ENCODE measurements at regions not wholly inside any gene's neighbourhood (a gene's known extent, or its start where the extent isn't known, plus 50 kb on each side); places are given as distances from the start of the nearest gene placed in this dataset.

DNA sequence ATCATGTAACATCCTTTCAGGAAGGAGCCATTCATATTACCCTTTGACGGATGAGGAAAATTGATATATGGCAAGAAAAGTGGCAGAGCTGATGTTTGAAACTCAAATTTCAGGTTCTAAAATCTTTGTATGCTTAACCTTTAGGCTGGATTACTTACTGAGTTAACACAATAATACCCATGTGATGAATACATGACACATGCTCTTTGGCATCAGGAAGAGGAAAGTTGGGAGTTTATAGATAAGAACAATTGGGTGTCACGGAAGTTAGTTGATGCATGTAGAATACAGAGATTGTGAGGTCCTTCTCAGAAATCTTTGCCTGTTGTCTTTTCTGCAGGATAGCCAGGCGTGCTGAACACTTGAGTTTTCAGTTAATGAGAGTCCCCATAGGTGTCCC lies 572.1 kb upstream of the POM121L12 start:
- no peak for DNase-seq (ENCODE audit: low spot score)
- in situ Hi-C loops (cut with MboI; ENCODE audit: low pct_unique_long_range_greater_than_20kb, low sequenced_read_pairs, unreplicated experiment), result no loop called here
- TF ChIP-seq, protein P1, sequence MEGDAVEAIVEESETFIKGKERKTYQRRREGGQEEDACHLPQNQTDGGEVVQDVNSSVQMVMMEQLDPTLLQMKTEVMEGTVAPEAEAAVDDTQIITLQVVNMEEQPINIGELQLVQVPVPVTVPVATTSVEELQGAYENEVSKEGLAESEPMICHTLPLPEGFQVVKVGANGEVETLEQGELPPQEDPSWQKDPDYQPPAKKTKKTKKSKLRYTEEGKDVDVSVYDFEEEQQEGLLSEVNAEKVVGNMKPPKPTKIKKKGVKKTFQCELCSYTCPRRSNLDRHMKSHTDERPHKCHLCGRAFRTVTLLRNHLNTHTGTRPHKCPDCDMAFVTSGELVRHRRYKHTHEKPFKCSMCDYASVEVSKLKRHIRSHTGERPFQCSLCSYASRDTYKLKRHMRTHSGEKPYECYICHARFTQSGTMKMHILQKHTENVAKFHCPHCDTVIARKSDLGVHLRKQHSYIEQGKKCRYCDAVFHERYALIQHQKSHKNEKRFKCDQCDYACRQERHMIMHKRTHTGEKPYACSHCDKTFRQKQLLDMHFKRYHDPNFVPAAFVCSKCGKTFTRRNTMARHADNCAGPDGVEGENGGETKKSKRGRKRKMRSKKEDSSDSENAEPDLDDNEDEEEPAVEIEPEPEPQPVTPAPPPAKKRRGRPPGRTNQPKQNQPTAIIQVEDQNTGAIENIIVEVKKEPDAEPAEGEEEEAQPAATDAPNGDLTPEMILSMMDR (IDR thresholded peaks at IDR 0.05; ENCODE audit: extremely low read depth, insufficient read depth, missing control alignments), result no peak

DNA sequence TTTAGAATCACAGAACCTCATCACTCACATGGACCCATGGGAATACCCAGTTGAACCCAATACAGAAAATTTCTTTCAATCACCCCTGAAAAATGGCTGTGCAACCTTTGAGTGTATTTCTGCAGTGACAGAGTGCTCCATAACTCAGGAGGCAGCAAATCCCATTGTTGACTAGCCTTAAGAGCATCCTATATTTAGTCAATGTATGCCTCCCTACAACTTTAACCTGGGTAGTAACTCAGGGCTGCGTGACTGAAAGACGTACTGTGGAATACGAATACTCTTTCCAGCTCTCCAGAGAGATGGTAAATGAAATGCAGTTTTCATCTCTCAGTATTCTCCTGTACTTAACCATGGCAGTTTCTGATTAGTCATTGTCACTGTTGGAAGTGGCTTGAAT lies 573.0 kb upstream of the POM121L12 start:
- TF ChIP-seq, protein P1 (IDR thresholded peaks at IDR 0.05; ENCODE audit: extremely low read depth, insufficient read depth, missing control alignments), result no peak
- in situ Hi-C loops (cut with MboI; ENCODE audit: low pct_unique_long_range_greater_than_20kb, low sequenced_read_pairs, unreplicated experiment), result no loop called here
- DNase-seq (ENCODE audit: low spot score), result no peak

DNA sequence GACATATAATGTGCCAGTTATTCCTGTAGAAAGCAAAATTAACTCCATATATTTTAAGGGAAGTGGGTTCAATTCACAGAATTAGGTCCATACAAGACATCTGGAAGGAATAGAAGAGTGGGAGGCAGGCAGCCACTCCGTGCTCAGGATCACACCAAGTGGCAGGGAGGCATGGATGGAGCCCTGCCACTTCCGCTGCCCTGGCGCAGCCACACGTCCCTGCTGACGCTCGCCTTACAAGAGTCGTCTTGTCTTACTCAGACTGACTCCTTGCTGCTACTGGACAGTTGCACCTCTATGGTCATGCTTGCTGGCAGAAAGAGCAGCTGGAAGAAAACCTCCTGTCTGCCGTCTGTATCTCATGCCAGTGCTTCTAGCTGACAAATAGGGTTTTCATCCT lies 579.9 kb upstream of the POM121L12 start:
- in situ Hi-C loops (cut with MboI; ENCODE audit: low pct_unique_long_range_greater_than_20kb, low sequenced_read_pairs, unreplicated experiment), result no loop called here
- TF ChIP-seq, protein P1 (IDR thresholded peaks at IDR 0.05; ENCODE audit: extremely low read depth, insufficient read depth, missing control alignments), result no peak
- no peak for DNase-seq (ENCODE audit: low spot score)

DNA sequence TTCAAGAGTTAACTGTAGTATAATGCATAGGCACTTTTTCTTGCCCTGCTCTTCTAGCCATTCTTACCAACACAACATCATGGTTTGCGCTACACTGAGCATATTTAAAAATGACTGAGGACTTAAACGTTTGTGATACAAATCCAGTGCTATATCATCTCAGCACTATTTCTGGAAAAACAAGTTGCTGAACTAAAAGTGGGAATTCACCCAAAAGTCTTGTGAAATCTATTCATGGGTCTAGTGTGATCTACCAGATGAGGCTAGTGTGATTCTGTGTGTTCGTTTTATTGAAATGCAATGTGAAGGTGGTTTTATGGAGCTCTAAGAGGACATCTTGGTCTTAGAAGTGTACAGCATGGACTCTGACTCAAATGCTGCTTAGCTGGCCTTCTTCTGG lies 584.6 kb upstream of the POM121L12 start:
- in situ Hi-C loops (cut with MboI; ENCODE audit: low pct_unique_long_range_greater_than_20kb, low sequenced_read_pairs, unreplicated experiment), result no loop called here
- DNase-seq (ENCODE audit: low spot score), result no peak
- TF ChIP-seq, protein P1 (IDR thresholded peaks at IDR 0.05; ENCODE audit: extremely low read depth, insufficient read depth, missing control alignments), result no peak

DNA sequence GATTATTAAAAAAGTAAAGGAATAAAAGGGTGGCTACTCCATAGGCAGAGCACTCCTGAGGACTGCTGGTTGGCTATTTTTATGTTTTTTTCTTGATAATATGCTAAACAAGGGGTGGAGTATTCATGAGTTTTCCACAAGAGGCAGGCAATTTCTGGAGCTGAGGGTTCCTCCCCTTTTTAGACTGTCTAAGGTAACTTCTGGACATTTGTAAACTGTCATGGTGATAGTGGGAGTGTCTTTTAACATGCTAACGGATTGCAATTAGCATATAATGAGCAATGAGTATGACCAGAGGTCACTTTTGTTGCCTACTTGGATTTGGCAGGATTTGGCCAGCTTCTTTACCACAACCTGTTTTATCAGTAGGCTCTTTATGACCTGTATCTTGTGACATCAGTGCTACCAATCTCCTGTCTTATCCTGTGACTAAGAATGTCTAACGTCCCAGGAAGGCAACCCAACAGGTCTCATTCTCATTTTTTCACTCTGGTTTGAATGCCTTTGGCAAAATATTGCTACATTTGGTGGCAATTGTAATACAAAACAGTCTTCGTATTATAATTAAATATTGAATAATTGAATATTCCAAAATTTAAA lies 587.8 kb upstream of the POM121L12 start:
- no peak for DNase-seq (ENCODE audit: low spot score)
- in situ Hi-C loops (cut with MboI; ENCODE audit: low pct_unique_long_range_greater_than_20kb, low sequenced_read_pairs, unreplicated experiment), result no loop called here
- TF ChIP-seq, protein P1 (IDR thresholded peaks at IDR 0.05; ENCODE audit: extremely low read depth, insufficient read depth, missing control alignments), result no peak

DNA sequence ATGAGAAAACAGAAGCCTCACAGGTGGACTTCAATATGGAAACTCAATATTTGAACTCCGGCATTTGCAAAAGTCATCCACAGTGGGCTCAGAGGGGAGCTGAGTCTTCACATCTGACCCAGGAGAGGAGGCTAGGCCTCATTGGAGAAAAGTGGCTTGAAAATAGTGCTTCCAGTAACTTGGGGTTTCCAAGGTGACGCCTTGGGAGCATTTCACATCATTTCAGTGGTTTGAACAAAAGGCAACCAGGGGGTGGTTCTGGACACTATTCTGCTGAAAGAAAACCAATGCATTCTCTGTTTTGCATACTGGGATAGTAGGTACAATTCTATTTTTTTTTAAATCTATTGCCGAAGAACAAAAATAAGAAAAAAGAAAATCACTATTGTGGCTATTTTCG lies 599.2 kb upstream of the POM121L12 start:
- in situ Hi-C loops (cut with MboI; ENCODE audit: low pct_unique_long_range_greater_than_20kb, low sequenced_read_pairs, unreplicated experiment), result no loop called here

More for the DNA sequence above, 599.2 kb upstream of the POM121L12 start:
- DNase-seq (ENCODE audit: low spot score), result no peak
- TF ChIP-seq, protein P1 (IDR thresholded peaks at IDR 0.05; ENCODE audit: extremely low read depth, insufficient read depth, missing control alignments), result no peak
